H9 (cell line): ENCODE measurements at regions not wholly inside any gene's neighbourhood (a gene's known extent, or its start where the extent isn't known, plus 50 kb on each side); places are given as distances from the start of the nearest gene placed in this dataset.

Source experiments
- DNase-seq: peaks from one replicate; pipeline ENCODE4 v3.0.0-alpha.2; 2017
- H2AFZ ChIP-seq: one replicate; pipeline ENCODE4 v1.6.1; 2013; ENCODE audit warnings: mild to moderate bottlenecking, low read length, control low read depth, moderate library complexity
- H2AK5ac ChIP-seq: 2 replicates; pipeline ENCODE4 v1.6.1; 2013; ENCODE audit warnings: low read length, control low read depth, mixed read lengths; ENCODE audit not compliant: insufficient read length
- H2BK120ac ChIP-seq: one replicate; pipeline ENCODE4 v1.6.1; 2013; ENCODE audit warnings: low read depth, mild to moderate bottlenecking, low read length, control low read depth, inconsistent platforms; ENCODE audit not compliant: poor library complexity, severe bottlenecking
- H2BK12ac ChIP-seq: 2 replicates; pipeline ENCODE4 v1.6.1; 2013; ENCODE audit warnings: low read length, control low read depth, mixed read lengths, low read depth; ENCODE audit not compliant: insufficient read length
- H2BK15ac ChIP-seq: 2 replicates; pipeline ENCODE4 v1.6.1; 2013; ENCODE audit warnings: low read depth, low read length, control low read depth
- H2BK20ac ChIP-seq: one replicate; pipeline ENCODE4 v1.6.1; 2013; ENCODE audit warnings: low read depth, mild to moderate bottlenecking, low read length, control low read depth, inconsistent platforms; ENCODE audit not compliant: poor library complexity, severe bottlenecking
- H2BK5ac ChIP-seq: 2 replicates; pipeline ENCODE4 v1.6.1; 2013; ENCODE audit warnings: low read length, control low read depth, mixed read lengths; ENCODE audit not compliant: insufficient read length
- H3K14ac ChIP-seq: 2 replicates; pipeline ENCODE4 v1.6.1; 2013; ENCODE audit warnings: low read length, control low read depth; ENCODE audit not compliant: insufficient read depth
- H3K18ac ChIP-seq: 2 replicates; pipeline ENCODE4 v1.6.1; 2013; ENCODE audit warnings: low read depth, mild to moderate bottlenecking, mixed read lengths, low read length, control low read depth; ENCODE audit not compliant: insufficient read length
- H3K23ac ChIP-seq: 2 replicates; pipeline ENCODE4 v1.6.1; 2013; ENCODE audit warnings: low read length, control low read depth, mixed read lengths, low read depth; ENCODE audit not compliant: insufficient read length
- H3K23me2 ChIP-seq: 2 replicates; pipeline ENCODE4 v1.6.1; 2013; ENCODE audit warnings: low read depth, mild to moderate bottlenecking, mixed read lengths, low read length, control low read depth; ENCODE audit not compliant: insufficient read length, poor library complexity, severe bottlenecking
- H3K27ac ChIP-seq: 2 replicates; pipeline ENCODE4 v1.5.1; 2013; ENCODE audit warnings: low read length, control low read depth, mixed read lengths, low read depth; ENCODE audit not compliant: insufficient read length
- H3K27me3 ChIP-seq: 2 replicates; pipeline ENCODE4 v1.6.1; 2013; ENCODE audit warnings: low read length, control low read depth, inconsistent platforms; ENCODE audit not compliant: insufficient read depth
- H3K4ac ChIP-seq: 2 replicates; pipeline ENCODE4 v1.6.1; 2013; ENCODE audit warnings: low read depth, mild to moderate bottlenecking, control low read depth, inconsistent platforms, low read length, moderate library complexity
- H3K4me1 ChIP-seq: 2 replicates; pipeline ENCODE4 v1.6.1; 2013; ENCODE audit warnings: low read length, control low read depth, inconsistent platforms; ENCODE audit not compliant: insufficient read depth
- H3K4me2 ChIP-seq: 2 replicates; pipeline ENCODE4 v1.6.1; 2013; ENCODE audit warnings: low read length, control low read depth, mixed read lengths; ENCODE audit not compliant: insufficient read length, insufficient read depth
- H3K56ac ChIP-seq: 2 replicates; pipeline ENCODE4 v1.6.1; 2013; ENCODE audit warnings: low read depth, mild to moderate bottlenecking, mixed read lengths, low read length, control low read depth; ENCODE audit not compliant: insufficient read length
- H3K79me1 ChIP-seq: 2 replicates; pipeline ENCODE4 v1.6.1; 2013; ENCODE audit warnings: low read depth, mild to moderate bottlenecking, moderate library complexity, low read length, control low read depth, inconsistent platforms; ENCODE audit not compliant: insufficient read depth, poor library complexity, severe bottlenecking
- H3K79me2 ChIP-seq: 2 replicates; pipeline ENCODE4 v1.6.1; 2013; ENCODE audit warnings: low read length, control low read depth, inconsistent platforms; ENCODE audit not compliant: insufficient read depth
- H3K9ac ChIP-seq: 2 replicates; pipeline ENCODE4 v1.6.1; 2013; ENCODE audit warnings: low read length, control low read depth, mixed read lengths; ENCODE audit not compliant: insufficient read length; ENCODE audit errors: extremely low read depth
- H3K9me3 ChIP-seq: one replicate; pipeline ENCODE4 v1.6.1; 2013; ENCODE audit warnings: low read depth, low read length, inconsistent platforms; ENCODE audit not compliant: control insufficient read depth
- H3T11ph ChIP-seq: one replicate; pipeline ENCODE4 v1.6.1; 2013; ENCODE audit warnings: mild to moderate bottlenecking, low read length, control low read depth, inconsistent platforms
- H4K20me1 ChIP-seq: one replicate; pipeline ENCODE4 v1.6.1; 2013; ENCODE audit not compliant: control insufficient read depth, insufficient read length, insufficient read depth
- H4K5ac ChIP-seq: 2 replicates; pipeline ENCODE4 v1.6.1; 2013; ENCODE audit warnings: low read depth, mild to moderate bottlenecking, mixed read lengths, low read length, control low read depth; ENCODE audit not compliant: insufficient read length
- H4K8ac ChIP-seq: replicated peaks from 2 replicates; pipeline ENCODE4 v1.6.1; 2013; ENCODE audit warnings: low read length, control low read depth, mixed read lengths, low read depth; ENCODE audit not compliant: insufficient read length
- H4K91ac ChIP-seq: 2 replicates; pipeline ENCODE4 v1.6.1; 2013; ENCODE audit warnings: low read depth, mild to moderate bottlenecking, moderate library complexity, mixed read lengths, low read length, control low read depth; ENCODE audit not compliant: insufficient read length
- H3K27ac Mint-ChIP-seq, 3 experiments: 2 replicates in 2 of 3; 3 replicates in 1 of 3; pipeline ENCODE4 v1.8.0; 2020 to 2021; ENCODE audit warnings: mixed read lengths in 3 of 3, mild to moderate bottlenecking in 1 of 3, moderate library complexity in 1 of 3
- H3K27me3 Mint-ChIP-seq: 2 replicates; pipeline ENCODE4 v1.8.0; 2021; ENCODE audit warnings: low read depth, mild to moderate bottlenecking, moderate library complexity, mixed read lengths
- H3K36me3 Mint-ChIP-seq, 3 experiments: 2 replicates in 2 of 3; 3 replicates in 1 of 3; pipeline ENCODE4 v1.8.0; 2020 to 2021; ENCODE audit warnings: low read depth in 3 of 3, mixed read lengths in 3 of 3; ENCODE audit not compliant: insufficient read depth in 1 of 3
- H3K4me1 Mint-ChIP-seq, 2 experiments: 2 replicates each; pipeline ENCODE4 v1.8.0; 2020; ENCODE audit warnings: mixed read lengths in 2 of 2
- H3K4me3 Mint-ChIP-seq, 2 experiments: 2 replicates in 1 of 2; 3 replicates in 1 of 2; pipeline ENCODE4 v1.8.0; 2020 to 2021; ENCODE audit warnings: mild to moderate bottlenecking in 2 of 2, mixed read lengths in 2 of 2, moderate library complexity in 1 of 2
- H3K9me3 Mint-ChIP-seq, 2 experiments: 2 replicates in 1 of 2; 3 replicates in 1 of 2; pipeline ENCODE4 v1.8.0; 2020; ENCODE audit warnings: mild to moderate bottlenecking in 2 of 2, mixed read lengths in 2 of 2, moderate library complexity in 1 of 2
- WGBS: extraction: QIAGEN DNeasy Blood & Tissue Kit; methylation state at CpG from one replicate; pipeline ENCODE4 v1.1.7; 2013; ENCODE audit warnings: missing lambda C conversion rate, low lambda C conversion rate, mixed read lengths; ENCODE audit not compliant: insufficient read length; ENCODE audit errors: extremely low coverage; 5-methylcytosine and 5-hydroxymethylcytosine counted together
- TF ChIP-seq, protein P1 (sequence below): fragments of 200-600 bp; sonication (generic); conservative IDR thresholded peaks from 3 replicates; pipeline ENCODE4 v1.8.0; 2021; ENCODE audit warnings: antibody characterized with exemption, mild to moderate bottlenecking

GRCh38 chr5:125023673-125024072 is 277.2 kb upstream of the ZNF608 start:
- H3K23ac ChIP-seq, result no peak overlapping the region
- H4K5ac ChIP-seq, result no peak overlapping the region
- TF ChIP-seq, protein P1, sequence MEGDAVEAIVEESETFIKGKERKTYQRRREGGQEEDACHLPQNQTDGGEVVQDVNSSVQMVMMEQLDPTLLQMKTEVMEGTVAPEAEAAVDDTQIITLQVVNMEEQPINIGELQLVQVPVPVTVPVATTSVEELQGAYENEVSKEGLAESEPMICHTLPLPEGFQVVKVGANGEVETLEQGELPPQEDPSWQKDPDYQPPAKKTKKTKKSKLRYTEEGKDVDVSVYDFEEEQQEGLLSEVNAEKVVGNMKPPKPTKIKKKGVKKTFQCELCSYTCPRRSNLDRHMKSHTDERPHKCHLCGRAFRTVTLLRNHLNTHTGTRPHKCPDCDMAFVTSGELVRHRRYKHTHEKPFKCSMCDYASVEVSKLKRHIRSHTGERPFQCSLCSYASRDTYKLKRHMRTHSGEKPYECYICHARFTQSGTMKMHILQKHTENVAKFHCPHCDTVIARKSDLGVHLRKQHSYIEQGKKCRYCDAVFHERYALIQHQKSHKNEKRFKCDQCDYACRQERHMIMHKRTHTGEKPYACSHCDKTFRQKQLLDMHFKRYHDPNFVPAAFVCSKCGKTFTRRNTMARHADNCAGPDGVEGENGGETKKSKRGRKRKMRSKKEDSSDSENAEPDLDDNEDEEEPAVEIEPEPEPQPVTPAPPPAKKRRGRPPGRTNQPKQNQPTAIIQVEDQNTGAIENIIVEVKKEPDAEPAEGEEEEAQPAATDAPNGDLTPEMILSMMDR, result no peak
- H3K18ac ChIP-seq, result no peak overlapping the region
- H3K4ac ChIP-seq, result no peak overlapping the region
- no peak overlapping the region for H3K4me3 Mint-ChIP-seq
- no peak overlapping the region for H2BK15ac ChIP-seq
- H3K4me1 Mint-ChIP-seq, result peaks cover 5 to 8% of the 10 kb centered on the region in 2 experiments
- H3K79me2 ChIP-seq, result no peaks in the 10 kb centered on the region
- H3K14ac ChIP-seq, result no peak overlapping the region
- no peak overlapping the region for H3K27ac ChIP-seq
- H3K27me3 ChIP-seq, result no peaks in the 10 kb centered on the region
- no peaks in the 10 kb centered on the region for H3K4me1 ChIP-seq
- H4K91ac ChIP-seq, result no peak overlapping the region
- no peak for DNase-seq
- no peak overlapping the region for H3T11ph ChIP-seq
- no peaks in the 10 kb centered on the region for H3K27me3 Mint-ChIP-seq
- no peaks in the 10 kb centered on the region for H4K20me1 ChIP-seq
- H2AK5ac ChIP-seq, result no peak overlapping the region
- WGBS, result no CpG with 5 or more reads among the region's 6 CpGs
- H3K27ac Mint-ChIP-seq, result no peak overlapping the region
- no peaks in the 10 kb centered on the region; a peak in 1 of 7 replicates for H3K36me3 Mint-ChIP-seq
- no peak overlapping the region for H4K8ac ChIP-seq
- H2BK5ac ChIP-seq, result no peak overlapping the region
- H3K79me1 ChIP-seq, result no peaks in the 10 kb centered on the region
- no peaks in the 10 kb centered on the region for H3K9me3 Mint-ChIP-seq
- H2BK12ac ChIP-seq, result no peak overlapping the region
- no peak overlapping the region for H3K56ac ChIP-seq
- H3K9me3 ChIP-seq, result no peaks in the 10 kb centered on the region
- H2BK120ac ChIP-seq, result no peak overlapping the region
- H3K9ac ChIP-seq, result no peak overlapping the region
- H2AFZ ChIP-seq, result no peak overlapping the region
- H3K23me2 ChIP-seq, result no peaks in the 10 kb centered on the region
- H3K4me2 ChIP-seq, result no peak overlapping the region
- no peak overlapping the region for H2BK20ac ChIP-seq
